Gastrocnemius medialis (tissue), 4 donors: ENCODE measurements at regions not wholly inside any gene's neighbourhood (a gene's known extent, or its start where the extent isn't known, plus 50 kb on each side); places are given as distances from the start of the nearest gene placed in this dataset.

Experiments
- ATAC-seq, 2 donors: fragments of 150-250 bp; one replicate each; pipeline ENCODE4 v1.9.1; 2016
- DNase-seq, 2 donors: peaks; one replicate each; pipeline ENCODE4 v3.0.0-alpha.2; 2019
- H3K27ac ChIP-seq, 4 donors: fragments of 200-600 bp; sonication (generic); 1 replicate in 1 of 4; 2 replicates in 3 of 4; pipeline ENCODE4 v1.5.1; 2016 to 2018; ENCODE audit warnings: mild to moderate bottlenecking in 2 of 4, moderate library complexity in 1 of 4
- H3K27me3 ChIP-seq, 3 donors: fragments of 200-600 bp; sonication (generic) in 2 of 3; 1 replicate in 1 of 3; 2 replicates in 2 of 3; pipeline versions ENCODE4 v1.5.1 to v1.6.0; 2016 to 2019; ENCODE audit warnings: mild to moderate bottlenecking in 1 of 3, moderate library complexity in 1 of 3
- H3K36me3 ChIP-seq, 2 donors: fragments of 200-600 bp; sonication (generic) in 1 of 2; one replicate each; pipeline ENCODE4 v1.5.1; 2017 to 2018
- H3K4me1 ChIP-seq, 2 donors: fragments of 200-600 bp; sonication (generic) in 1 of 2; one replicate each; pipeline ENCODE4 v1.5.1; 2016 to 2017; ENCODE audit warnings: mild to moderate bottlenecking in 2 of 2
- H3K4me3 ChIP-seq, 4 donors: fragments of 200-600 bp; sonication (generic) in 3 of 4; 1 replicate in 1 of 4; 2 replicates in 3 of 4; pipeline ENCODE4 v1.5.1; 2016 to 2019; ENCODE audit warnings: mild to moderate bottlenecking in 2 of 4
- H3K9me3 ChIP-seq, 3 donors: fragments of 200-600 bp; sonication (generic) in 2 of 3; 1 replicate in 1 of 3; 2 replicates in 2 of 3; pipeline ENCODE4 v1.5.1; 2016 to 2019
- POLR2A ChIP-seq, 2 donors: fragments of 450-650 bp; IDR thresholded peaks; one replicate each; pipeline ENCODE4 v1.6.1; 2017; ENCODE audit warnings: antibody characterized with exemption in 2 of 2, mild to moderate bottlenecking in 2 of 2, moderate library complexity in 2 of 2
- in situ Hi-C, 4 donors: fragments of 200-750 bp; cut with MboI; loops; one replicate each; pipeline versions ENCODE4 v1.15.0 to v1.8.0; 2017; ENCODE audit warnings: low sequenced_read_pairs in 4 of 4
- intact Hi-C: fragments of 100-400 bp; cut with DNase I; formaldehyde crosslinking; loops from one replicate; pipeline ENCODE4 v1.15.1; 2023; ENCODE audit warnings: low total_unique reads
- TF ChIP-seq, protein P1 (sequence below), 5 experiments: fragments of 450-650 bp in 3 of 5; fragments of 200-600 bp in 2 of 5; sonication (generic) in 2 of 5; IDR thresholded peaks in 4 of 5; conservative IDR thresholded peaks in 1 of 5; 1 replicate in 4 of 5; 2 replicates in 1 of 5; pipeline ENCODE4 v1.5.1; 2016 to 2019; ENCODE audit warnings: antibody characterized with exemption in 5 of 5, mild to moderate bottlenecking in 3 of 5, moderate library complexity in 3 of 5

DNA sequence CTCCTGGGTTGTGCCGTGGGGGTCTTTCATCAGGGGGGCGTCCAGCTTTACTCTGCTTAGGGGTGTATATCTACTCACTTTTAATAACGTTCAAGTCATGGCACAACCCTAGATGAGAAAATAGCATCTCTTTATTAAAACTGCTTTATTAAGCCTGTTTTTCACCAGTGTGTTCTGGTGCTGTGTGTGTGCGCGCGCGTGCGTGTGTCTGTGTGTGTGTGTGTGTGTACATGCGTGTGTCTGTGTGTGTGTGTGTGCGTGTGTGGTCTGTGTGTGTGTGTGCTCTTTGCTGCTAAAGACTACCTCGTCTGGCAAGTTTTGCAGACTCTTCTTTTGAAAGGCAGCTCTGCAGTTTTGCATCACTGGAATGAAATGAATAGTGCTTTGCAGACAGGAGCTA, 390.9 kb upstream of the MKI67 start:
- H3K27me3 ChIP-seq, result peaks cover 0 to 3% (median 0%) of the 10 kb centered on the region in 3 donors
- H3K27ac ChIP-seq, result no peak overlapping the region
- H3K4me1 ChIP-seq, result no peaks in the 10 kb centered on the region
- ATAC-seq (no peak), DNase-seq (no peak)
- no peak for TF ChIP-seq POLR2A (IDR thresholded peaks at IDR 0.05)
- TF ChIP-seq, protein P1, sequence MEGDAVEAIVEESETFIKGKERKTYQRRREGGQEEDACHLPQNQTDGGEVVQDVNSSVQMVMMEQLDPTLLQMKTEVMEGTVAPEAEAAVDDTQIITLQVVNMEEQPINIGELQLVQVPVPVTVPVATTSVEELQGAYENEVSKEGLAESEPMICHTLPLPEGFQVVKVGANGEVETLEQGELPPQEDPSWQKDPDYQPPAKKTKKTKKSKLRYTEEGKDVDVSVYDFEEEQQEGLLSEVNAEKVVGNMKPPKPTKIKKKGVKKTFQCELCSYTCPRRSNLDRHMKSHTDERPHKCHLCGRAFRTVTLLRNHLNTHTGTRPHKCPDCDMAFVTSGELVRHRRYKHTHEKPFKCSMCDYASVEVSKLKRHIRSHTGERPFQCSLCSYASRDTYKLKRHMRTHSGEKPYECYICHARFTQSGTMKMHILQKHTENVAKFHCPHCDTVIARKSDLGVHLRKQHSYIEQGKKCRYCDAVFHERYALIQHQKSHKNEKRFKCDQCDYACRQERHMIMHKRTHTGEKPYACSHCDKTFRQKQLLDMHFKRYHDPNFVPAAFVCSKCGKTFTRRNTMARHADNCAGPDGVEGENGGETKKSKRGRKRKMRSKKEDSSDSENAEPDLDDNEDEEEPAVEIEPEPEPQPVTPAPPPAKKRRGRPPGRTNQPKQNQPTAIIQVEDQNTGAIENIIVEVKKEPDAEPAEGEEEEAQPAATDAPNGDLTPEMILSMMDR (IDR thresholded peaks at IDR 0.05 in 4 of 5, conservative IDR thresholded peaks at IDR 0.05 in 1 of 5), result no peak
- H3K4me3 ChIP-seq, result no peak overlapping the region
- H3K36me3 ChIP-seq, result no peaks in the 10 kb centered on the region
- in situ Hi-C loops (no loop called here), intact Hi-C loops (no loop called here)
- no peaks in the 10 kb centered on the region for H3K9me3 ChIP-seq

DNA sequence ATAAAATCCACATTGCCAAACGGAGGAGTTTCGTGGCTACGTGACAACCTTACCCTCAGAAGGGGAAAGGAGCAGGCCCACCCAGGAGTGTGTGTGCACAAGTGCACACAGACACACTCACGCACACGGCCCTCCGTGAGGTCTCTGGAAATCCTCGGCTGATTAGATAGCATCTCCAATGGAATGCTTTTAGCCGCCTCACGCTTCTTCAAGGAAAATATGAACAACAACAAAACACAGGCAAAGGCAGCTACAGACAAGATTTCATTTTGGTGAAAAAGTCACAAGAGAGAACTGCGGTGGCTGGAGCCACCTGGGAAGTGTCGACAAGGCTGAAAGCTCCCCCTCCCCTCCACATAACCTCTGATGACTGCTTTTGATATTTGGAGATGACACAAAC, 391.8 kb upstream of the MKI67 start:
- intact Hi-C loops, result no loop called here
- no peak overlapping the region for H3K27ac ChIP-seq
- peaks cover 0 to 3% (median 0%) of the 10 kb centered on the region in 3 donors for H3K27me3 ChIP-seq
- in situ Hi-C loops, result no loop called here
- no peaks in the 10 kb centered on the region for H3K4me1 ChIP-seq
- TF ChIP-seq, protein P1 (IDR thresholded peaks at IDR 0.05 in 4 of 5, conservative IDR thresholded peaks at IDR 0.05 in 1 of 5), result no peak
- no peak for TF ChIP-seq POLR2A (IDR thresholded peaks at IDR 0.05)
- H3K9me3 ChIP-seq, result no peaks in the 10 kb centered on the region
- H3K36me3 ChIP-seq, result no peaks in the 10 kb centered on the region
- no peak for ATAC-seq
- H3K4me3 ChIP-seq, result no peak overlapping the region
- no peak for DNase-seq

DNA sequence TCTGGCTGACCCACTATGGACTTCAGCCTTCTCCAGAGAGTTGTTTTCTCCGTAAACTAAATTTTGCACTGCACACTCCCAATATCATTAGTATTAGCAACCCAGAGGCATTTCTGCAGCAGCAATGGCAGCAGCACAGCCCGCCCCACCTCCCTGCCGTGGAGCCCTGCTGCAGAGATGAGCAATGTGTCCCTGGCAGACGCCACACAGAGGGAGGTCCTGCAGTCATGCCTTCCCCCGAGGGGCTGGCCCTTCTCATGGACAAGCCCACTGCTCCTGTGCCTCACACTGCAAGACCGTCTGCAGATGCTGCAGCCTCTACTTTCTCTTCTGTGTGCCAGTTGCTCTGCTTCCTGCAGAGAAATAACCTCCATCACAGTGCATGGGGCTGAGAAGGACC, 393.4 kb upstream of the MKI67 start:
- H3K36me3 ChIP-seq, result no peaks in the 10 kb centered on the region
- H3K27ac ChIP-seq, result no peak overlapping the region
- peaks cover 0 to 3% (median 0%) of the 10 kb centered on the region in 3 donors for H3K27me3 ChIP-seq
- no peak overlapping the region for H3K4me3 ChIP-seq
- H3K4me1 ChIP-seq, result no peaks in the 10 kb centered on the region
- H3K9me3 ChIP-seq, result no peaks in the 10 kb centered on the region
- in situ Hi-C loops (no loop called here), intact Hi-C loops (no loop called here)
- TF ChIP-seq, protein P1 (IDR thresholded peaks at IDR 0.05 in 4 of 5, conservative IDR thresholded peaks at IDR 0.05 in 1 of 5), result no peak
- TF ChIP-seq POLR2A (IDR thresholded peaks at IDR 0.05), result no peak
- ATAC-seq (no peak), DNase-seq (no peak)

DNA sequence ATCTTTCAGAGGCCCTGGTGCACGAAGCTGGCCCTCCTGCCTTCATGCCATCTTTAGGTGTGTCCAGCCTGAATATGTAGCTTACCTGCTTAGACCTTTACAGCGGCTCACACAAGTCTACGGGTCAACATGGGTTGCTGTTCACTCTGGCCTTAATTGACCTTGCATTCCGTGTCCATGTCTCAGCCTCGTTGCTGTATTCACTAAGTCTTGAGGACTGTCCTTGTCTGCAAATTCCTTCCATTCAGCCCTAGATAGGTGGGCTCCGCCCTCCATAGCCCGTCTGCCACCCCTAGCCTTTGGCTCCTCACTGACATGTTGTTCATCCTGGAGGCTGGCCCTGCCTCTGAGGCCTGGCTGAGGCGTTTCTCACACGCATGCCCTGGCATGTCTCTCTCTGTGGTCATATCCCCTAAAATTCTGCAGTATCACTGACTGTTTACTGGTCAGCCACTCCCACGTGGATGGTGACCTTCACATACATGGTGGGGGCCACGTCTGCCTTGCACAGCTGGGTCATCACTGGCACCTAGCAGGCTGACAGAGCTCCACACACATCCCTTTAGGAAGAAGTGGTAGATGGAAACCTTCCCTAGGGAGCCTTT, 394.1 kb upstream of the MKI67 start:
- H3K4me1 ChIP-seq, result no peaks in the 10 kb centered on the region
- intact Hi-C loops, result no loop called here
- no peak overlapping the region for H3K27ac ChIP-seq
- no peaks in the 10 kb centered on the region for H3K36me3 ChIP-seq
- H3K9me3 ChIP-seq, result no peaks in the 10 kb centered on the region
- DNase-seq (no peak), ATAC-seq (no peak)
- in situ Hi-C loops, result no loop called here
- TF ChIP-seq, protein P1 (IDR thresholded peaks at IDR 0.05 in 4 of 5, conservative IDR thresholded peaks at IDR 0.05 in 1 of 5), result no peak
- no peak for TF ChIP-seq POLR2A (IDR thresholded peaks at IDR 0.05)
- H3K27me3 ChIP-seq, result peaks cover 0 to 3% (median 0%) of the 10 kb centered on the region in 3 donors
- H3K4me3 ChIP-seq, result no peak overlapping the region
